ENCODE measurements at regions not wholly inside any gene's neighbourhood (a gene's known extent, or its start where the extent isn't known, plus 50 kb on each side); places are given as distances from the start of the nearest gene placed in this dataset.
"Not testable (repeated sequence)": the region's sequence is repeated elsewhere in the genome, so short reads cannot be mapped to it uniquely, and the experiment has no call there.

GRCh38 chr3:125860547-125860946, 108.4 kb upstream of the ROPN1B start:
- TF ChIP-seq POLR2A (IDR thresholded peaks at IDR 0.05; ENCODE audit: low read length); GATA1 (IDR thresholded peaks at IDR 0.05; ENCODE audit: low read depth, low read length): not testable (repeated sequence)
